IPS-18c (cell line): ENCODE measurements at regions not wholly inside any gene's neighbourhood (a gene's known extent, or its start where the extent isn't known, plus 50 kb on each side); places are given as distances from the start of the nearest gene placed in this dataset.

Experiments
- H3K4me3 ChIP-seq: 2 replicates; pipeline ENCODE4 v1.7.0; 2013; ENCODE audit warnings: low read depth, mild to moderate bottlenecking, low read length, moderate library complexity; ENCODE audit not compliant: insufficient read depth
- H3K9me3 ChIP-seq: one replicate; pipeline ENCODE4 v1.6.1; 2013; ENCODE audit warnings: mild to moderate bottlenecking, low read length, moderate library complexity; ENCODE audit not compliant: control insufficient read depth, insufficient read depth

- no peaks in the 10 kb centered on the region for H3K9me3 ChIP-seq
- H3K4me3 ChIP-seq: no peak overlapping the region; the same call in 1 of the 2 replicates
Observed at GRCh38 chr4:151879705-151880445, 119.1 kb upstream of the GATB start.

DNA sequence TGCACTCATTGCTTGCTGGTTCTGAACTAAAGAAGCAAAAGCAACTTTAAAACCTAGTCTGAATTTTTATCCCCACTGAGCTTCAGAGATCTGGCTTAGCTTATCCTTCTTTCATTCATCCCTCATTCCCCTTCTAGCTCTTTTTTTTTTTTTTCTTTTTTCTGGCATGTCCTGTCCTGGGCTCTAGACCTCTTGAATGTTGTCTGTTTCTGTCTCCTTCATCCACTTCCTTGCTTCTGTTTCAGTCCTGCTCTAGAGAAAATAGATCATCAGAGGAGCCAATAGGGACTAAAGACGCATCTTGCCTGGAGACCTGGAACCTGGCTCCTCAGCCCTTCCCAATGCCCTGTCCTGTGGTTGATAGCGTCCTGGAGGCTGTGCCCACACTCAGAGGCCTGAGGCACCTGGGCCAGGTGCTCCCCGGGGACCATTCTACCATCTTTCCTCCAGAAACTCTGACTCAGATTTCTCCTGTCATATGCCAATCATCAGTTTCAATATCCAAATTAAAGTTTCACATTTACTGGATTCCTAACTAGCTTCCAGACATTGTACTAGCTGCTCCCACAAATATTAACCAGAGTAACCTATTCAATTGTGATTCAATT is 115.7 kb upstream of the GATB start:
- H3K9me3 ChIP-seq: no peaks in the 10 kb centered on the region

GRCh38 chr4:151874328-151874727 is 113.5 kb upstream of the GATB start:
- no peak overlapping the region for H3K4me3 ChIP-seq

More for the DNA sequence above, 115.7 kb upstream of the GATB start:
- no peak overlapping the region for H3K4me3 ChIP-seq

GRCh38 chr4:151866592-151866918 is 105.7 kb upstream of the GATB start:
- H3K4me3 ChIP-seq: no peak overlapping the region

More at GRCh38 chr4:151874328-151874727, 113.5 kb upstream of the GATB start:
- no peaks in the 10 kb centered on the region for H3K9me3 ChIP-seq

DNA sequence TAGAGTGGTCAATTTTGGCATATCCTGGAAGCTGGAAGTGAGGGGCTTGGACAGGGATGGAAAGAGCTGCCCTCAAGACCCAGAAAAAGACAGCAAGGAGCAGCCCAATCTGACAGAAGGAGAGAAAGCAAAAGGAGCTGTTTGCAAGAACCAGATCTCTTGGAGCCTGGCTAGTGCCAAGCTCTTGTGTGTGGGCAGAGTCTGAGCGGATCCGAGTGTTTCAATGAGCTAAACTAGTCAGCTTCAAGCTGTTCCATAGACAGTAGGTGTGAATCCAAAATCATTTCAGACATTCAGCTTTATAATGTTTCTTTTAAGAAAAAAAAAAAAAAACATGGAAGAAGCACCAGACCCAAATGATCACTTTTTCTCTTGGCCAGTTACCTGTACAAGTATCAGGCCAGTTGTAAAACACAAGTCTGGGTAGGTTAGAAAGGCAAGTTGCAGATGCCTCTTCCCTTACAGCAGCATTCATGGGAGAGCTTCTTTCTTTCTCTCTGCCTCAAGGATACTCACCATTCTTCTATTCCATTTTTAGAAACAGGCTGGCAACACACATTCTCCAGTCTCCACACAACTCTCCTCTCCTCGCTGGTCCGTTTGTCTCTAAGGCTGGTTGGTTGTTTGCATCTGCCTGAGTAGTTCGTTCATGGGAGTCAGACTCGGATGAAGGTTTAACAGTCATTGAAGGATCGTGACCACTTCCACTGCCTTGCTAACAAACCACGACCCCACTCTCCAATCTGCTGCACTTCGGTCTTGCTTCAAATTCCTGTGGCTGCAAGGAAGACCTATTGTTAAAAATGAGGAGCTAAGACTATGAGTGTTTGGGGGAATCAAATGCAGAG is 105.2 kb upstream of the GATB start:
- no peak overlapping the region for H3K4me3 ChIP-seq

More at GRCh38 chr4:151866592-151866918, 105.7 kb upstream of the GATB start:
- H3K9me3 ChIP-seq: no peaks in the 10 kb centered on the region

DNA sequence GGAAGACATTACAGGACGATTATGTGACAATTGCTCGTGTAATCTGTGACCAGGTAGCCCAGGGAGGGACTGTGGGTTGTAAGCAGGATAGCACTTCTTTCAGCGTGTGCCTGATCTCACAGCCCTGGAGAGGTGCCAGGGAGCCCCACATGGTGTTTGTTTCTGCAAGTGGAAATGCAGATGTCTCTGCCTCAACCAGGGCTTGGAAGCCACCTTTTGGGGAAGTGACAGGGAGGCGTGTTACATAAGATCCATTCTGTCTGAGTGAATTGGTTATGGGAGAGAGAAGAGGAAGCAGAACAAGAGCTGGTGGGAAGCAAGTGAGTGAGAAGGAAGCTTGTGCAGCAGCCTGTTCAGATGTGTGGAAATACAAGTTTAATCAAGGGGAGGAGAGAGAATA is 104.5 kb upstream of the GATB start:
- Histone ChIP-seq H3K9me3 (no peaks in the 10 kb centered on the region), H3K4me3 (no peak overlapping the region)

More for the DNA sequence above, 105.2 kb upstream of the GATB start:
- no peaks in the 10 kb centered on the region for H3K9me3 ChIP-seq

- no peaks in the 10 kb centered on the region for H3K9me3 ChIP-seq
- no peak overlapping the region for H3K4me3 ChIP-seq
Observed at GRCh38 chr4:151864068-151864467, 103.3 kb upstream of the GATB start.

- Histone ChIP-seq H3K9me3 (no peaks in the 10 kb centered on the region), H3K4me3 (no peak overlapping the region)
Observed at GRCh38 chr4:151862766-151863165, 102.0 kb upstream of the GATB start.

DNA sequence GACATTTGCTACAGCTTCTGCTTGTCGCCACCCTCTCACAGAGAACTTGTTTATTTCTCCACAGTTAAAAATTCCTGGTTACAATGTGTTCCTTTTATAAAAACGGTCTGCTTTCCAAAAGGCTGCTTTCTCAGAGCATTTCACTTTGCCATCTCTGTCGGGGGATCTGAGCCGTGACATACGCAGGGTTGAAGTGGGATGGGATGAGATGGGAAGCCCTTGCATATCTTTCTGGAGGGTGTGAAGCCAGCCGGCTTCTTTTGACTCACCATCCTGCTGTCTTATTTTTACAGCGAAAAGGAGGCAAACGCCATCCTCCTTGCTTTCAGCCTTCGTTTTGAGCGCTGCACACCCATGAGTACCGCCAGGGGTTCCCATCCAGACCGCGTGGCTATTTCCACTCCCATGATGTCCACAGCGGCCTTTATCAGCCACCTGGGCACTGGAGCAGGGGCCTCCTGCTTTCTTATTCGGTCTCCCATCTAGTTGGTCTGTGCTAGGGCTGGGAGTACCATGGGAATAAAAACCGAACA is 99.8 kb upstream of the GATB start:
- Histone ChIP-seq H3K4me3 (no peak overlapping the region), H3K9me3 (no peaks in the 10 kb centered on the region)

- Histone ChIP-seq H3K4me3 (no peak overlapping the region), H3K9me3 (no peaks in the 10 kb centered on the region)
Observed at GRCh38 chr4:151859641-151860040, 98.8 kb upstream of the GATB start.

GRCh38 chr4:151858356-151858755 is 97.5 kb upstream of the GATB start:
- Histone ChIP-seq H3K4me3 (no peak overlapping the region), H3K9me3 (no peaks in the 10 kb centered on the region)

- Histone ChIP-seq H3K4me3 (no peak overlapping the region), H3K9me3 (no peaks in the 10 kb centered on the region)
Observed at GRCh38 chr4:151857368-151857767, 96.6 kb upstream of the GATB start.

GRCh38 chr4:151855747-151856146 is 94.9 kb upstream of the GATB start:
- no peaks in the 10 kb centered on the region for H3K9me3 ChIP-seq
- no peak overlapping the region for H3K4me3 ChIP-seq

DNA sequence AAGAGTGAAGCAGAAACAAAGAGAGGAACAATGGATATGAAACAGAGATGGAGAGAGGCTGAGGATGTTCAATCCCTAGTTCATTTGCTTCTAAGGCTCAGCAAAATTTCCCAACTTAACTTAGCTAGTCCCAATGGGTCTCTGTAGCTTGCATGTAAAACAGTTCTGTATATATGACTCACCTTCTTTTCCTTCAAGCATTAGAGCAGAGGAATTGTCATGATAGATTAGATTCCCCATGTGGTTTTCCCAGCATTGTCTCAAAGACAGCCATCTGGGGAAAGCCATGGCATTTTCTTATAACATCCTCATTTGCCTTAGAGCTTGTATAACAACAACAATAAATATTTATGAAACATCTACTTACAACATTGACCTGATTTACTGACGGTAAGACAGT is 93.9 kb upstream of the GATB start:
- Histone ChIP-seq H3K4me3 (no peak overlapping the region), H3K9me3 (no peaks in the 10 kb centered on the region)

DNA sequence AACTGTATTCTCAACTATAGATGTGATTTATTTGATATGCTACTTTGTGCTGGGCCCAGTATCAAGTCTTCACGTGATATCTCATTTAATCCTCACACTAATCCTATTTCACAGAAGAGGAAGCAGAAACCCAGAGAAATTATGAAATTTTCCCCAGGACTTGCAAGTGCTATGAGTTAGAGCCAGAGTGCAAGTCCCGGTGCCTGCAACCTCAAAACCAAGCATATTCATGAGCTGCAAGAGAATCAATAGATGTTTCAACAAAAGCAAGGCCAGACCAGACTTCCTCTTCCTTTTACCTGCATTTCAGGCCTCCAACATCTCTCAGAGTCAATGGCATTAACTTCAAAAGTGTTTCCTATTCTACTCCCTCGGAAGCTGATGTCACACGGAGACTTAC is 92.2 kb upstream of the GATB start:
- no peak overlapping the region for H3K4me3 ChIP-seq
- H3K9me3 ChIP-seq: no peaks in the 10 kb centered on the region

- no peaks in the 10 kb centered on the region for H3K9me3 ChIP-seq
Observed at GRCh38 chr4:151852202-151852601, 91.4 kb upstream of the GATB start.

GRCh38 chr4:151851354-151851753 is 90.5 kb upstream of the GATB start:
- Histone ChIP-seq H3K9me3 (peaks cover 2% of the 10 kb centered on the region), H3K4me3 (no peak overlapping the region)

More at GRCh38 chr4:151852202-151852601, 91.4 kb upstream of the GATB start:
- H3K4me3 ChIP-seq: no peak overlapping the region

GRCh38 chr4:151850791-151851213 is 90.0 kb upstream of the GATB start:
- peaks cover 2% of the 10 kb centered on the region for H3K9me3 ChIP-seq
- no peak overlapping the region for H3K4me3 ChIP-seq
